ENCODE measurements at regions not wholly inside any gene's neighbourhood (a gene's known extent, or its start where the extent isn't known, plus 50 kb on each side); places are given as distances from the start of the nearest gene placed in this dataset.

- no peak for TF ChIP-seq CTCF (IDR thresholded peaks at IDR 0.05)
- no peak for TF ChIP-seq POLR2A (IDR thresholded peaks at IDR 0.05)
- TF ChIP-seq EP300 (IDR thresholded peaks at IDR 0.05) = no peak
- TF ChIP-seq POLR2AphosphoS5 (IDR thresholded peaks at IDR 0.05) = no peak
These were observed 406.9 kb upstream of the NCAM2 start for GRCh38 chr21:20591284-20591683.

All from gastroesophageal sphincter (tissue), 3 donors.